COLO668 (cell line): ENCODE measurements at regions not wholly inside any gene's neighbourhood (a gene's known extent, or its start where the extent isn't known, plus 50 kb on each side); places are given as distances from the start of the nearest gene placed in this dataset.

Experiments used
- DNase-seq: peaks from one replicate; lab custom pipeline; 2025; ENCODE audit not compliant: unreplicated experiment; lab: John Stamatoyannopoulos, UW

GRCh38 chr2:172153156-172153555 lies 50.5 kb upstream of the DLX2 start:
- DNase-seq: no peak

DNA sequence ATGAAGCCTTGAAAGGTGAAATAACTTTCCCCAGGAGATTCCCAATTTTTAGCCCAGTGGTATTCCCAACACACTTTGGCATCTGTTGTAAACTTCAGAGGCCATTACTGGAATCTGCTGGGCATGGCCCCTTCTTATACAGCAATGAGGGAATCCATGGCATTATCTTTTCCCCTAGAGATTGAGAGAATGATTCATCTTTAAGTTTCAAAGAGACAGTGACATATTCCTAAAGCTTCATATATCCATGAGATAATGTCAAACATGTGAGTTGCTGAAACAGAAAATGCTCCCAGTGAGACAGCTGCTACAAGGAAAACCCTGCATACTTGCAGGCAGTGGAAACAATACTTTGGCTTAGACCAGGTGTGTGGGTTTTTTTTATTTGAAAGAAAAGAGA lies 51.1 kb upstream of the DLX2 start:
- no peak for DNase-seq

DNA sequence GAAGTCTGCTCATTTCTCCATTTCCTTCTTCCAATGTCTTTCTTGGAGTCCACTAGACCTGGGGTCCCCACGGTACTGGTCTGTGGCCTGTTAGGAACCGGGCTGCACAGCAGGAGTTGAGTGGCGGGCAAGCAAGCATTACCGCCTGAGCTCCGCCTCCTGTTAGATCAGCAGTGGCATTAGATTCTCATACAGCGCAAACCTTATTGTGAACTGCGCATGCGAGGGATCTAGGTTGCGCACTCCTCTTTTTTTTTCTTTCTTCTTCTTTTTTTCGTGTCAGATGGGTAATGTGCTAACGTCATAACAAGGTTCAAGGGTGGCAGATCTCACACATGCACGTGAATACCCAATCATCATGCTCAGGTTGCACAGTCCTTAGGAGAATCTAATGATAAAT lies 53.1 kb upstream of the DLX2 start:
- no peak for DNase-seq

DNA sequence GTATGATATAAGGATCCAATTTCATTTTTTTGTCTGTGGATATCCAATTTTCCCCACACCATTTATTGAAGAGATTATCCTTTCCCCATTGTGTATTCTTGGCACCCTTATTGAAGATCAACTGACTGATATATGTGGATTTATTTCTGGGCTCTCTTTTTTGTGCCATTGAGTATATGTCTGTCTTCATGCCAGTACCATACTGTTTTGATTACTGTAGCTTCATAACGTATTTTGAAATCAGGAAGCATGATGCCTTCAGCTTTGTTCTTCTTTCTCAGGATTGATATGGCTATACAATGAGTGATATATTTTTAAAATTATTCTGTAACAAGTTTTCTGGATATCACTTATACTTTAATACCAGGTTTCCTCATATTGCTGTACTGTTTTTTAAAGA lies 58.1 kb upstream of the DLX2 start:
- no peak for DNase-seq

DNA sequence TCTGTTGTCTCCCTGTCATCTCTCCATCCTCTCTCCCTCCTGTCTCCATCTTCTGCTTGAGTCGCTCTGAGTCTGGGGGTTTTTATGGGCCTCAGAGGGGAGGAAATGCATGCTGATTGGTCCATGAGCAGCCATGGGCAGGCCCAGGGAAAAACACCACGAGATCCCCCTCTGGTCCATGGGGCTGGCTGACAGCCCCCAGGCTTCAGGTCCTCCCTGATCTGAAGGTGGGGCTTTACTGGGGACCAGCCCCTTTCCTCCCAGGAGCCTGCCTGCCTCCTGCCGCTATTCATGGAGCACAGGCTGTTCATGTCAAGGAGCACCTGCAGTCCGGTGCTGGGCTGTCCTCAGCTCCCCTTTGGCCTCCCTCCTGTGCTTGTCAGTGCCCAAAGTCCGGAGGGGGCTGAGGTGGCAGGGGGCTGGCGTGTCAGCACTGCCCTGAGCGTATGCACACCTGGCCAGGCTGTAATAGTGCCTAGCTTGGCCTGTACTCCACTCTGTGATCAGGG lies 59.6 kb upstream of the DLX2 start:
- DNase-seq: no peak

DNA sequence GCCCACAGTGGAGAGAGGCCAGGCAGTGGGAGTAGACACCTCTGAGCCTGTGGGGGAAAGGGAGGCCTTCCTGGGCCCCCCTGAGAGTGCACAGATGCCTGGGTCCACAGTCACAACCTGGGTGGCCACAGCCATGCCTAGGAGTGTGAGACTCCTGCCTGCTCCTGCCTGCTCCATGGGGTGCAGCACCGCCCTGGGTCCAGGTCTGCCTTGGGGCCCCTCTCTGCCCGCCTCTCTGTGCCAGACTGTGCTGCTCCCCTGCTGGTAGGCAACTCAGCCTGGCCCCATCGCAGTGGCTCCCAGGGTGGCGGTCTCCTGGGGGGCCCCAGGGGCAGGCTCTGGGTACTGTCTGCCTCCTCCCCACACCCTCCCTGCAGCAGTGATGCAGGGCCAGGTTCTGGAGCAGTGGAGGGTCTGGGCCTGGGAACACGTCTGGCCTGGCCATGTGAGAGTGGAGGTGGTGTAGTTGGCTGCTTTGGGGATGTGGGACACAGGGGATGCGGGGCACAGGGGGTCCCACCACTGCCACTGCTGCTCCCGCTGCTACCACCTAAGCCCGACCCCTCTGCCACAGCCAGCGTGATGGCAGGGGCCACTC lies 60.1 kb upstream of the DLX2 start:
- no peak for DNase-seq

DNA sequence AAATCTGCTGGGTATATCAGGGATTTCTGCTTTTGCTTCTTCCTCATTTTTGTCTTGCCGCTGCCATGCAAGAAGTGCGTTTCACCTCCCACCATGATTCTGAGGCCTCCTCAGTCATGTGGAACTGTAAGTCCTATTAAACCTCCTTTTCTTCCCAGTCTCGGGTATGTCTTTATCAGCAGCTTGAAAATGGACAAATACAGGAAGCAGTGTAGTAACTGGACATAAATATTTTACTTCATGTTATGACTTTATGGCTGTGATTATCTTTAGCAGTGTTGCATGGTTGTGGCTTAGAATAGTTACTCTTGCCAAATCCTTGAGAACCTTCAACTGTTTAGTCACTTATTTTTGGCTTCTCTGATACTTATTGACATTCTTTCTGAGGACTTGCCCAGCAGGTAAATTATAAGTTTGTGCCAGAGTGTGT lies 66.2 kb upstream of the DLX2 start:
- DNase-seq: no peak

DNA sequence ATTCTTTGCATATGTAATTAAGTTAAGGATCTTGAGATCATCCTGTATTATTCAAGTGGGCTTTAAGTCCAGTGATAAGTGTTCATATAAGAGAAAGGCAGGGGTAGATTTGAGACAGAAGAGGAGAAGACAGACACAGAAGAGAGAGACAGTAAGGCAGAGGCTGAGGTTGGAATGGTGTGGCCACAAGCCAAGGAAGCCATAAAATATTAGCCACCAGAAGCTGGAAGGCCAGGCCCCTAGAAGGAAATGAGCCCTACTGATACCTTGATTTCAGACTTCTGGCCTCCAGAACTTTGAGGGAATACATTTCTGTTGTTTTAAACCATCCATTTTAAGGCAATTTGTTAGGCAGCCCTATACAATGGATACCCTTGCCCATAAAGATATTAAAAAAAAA lies 66.9 kb upstream of the DLX2 start:
- no peak for DNase-seq

DNA sequence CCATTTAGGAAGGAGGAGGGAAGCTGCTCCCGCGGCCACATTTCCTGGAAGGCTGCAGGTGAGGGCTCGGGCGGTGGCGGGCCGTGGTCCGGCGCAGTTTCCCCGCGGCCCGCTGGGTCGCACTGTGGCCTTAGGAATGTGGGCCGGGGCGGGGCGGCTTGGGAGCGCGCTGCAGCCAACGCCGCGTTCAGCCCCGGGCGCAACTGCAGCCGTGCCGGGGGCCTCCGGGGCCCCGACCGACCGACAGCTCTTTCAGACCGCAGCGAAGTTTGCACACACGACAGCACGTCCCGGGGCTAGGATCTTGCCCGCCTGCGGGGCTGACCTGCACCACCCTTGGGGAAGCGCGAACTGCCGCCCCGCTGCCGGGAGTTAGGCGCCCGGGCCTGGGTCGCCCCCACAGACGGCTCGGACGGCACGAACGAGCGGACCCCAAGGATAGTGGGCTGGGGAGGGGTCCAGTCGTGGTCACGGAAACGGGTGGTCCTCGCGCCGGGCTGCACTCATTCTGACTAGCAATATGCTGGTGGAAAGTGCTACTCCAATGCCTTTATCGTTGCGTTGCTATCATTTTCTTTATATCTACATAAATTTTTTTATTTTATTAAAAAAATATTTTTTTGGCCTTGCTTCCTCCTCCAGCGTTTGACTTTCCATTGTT lies 69.9 kb upstream of the DLX2 start:
- DNase-seq: peak; percentile 87

DNA sequence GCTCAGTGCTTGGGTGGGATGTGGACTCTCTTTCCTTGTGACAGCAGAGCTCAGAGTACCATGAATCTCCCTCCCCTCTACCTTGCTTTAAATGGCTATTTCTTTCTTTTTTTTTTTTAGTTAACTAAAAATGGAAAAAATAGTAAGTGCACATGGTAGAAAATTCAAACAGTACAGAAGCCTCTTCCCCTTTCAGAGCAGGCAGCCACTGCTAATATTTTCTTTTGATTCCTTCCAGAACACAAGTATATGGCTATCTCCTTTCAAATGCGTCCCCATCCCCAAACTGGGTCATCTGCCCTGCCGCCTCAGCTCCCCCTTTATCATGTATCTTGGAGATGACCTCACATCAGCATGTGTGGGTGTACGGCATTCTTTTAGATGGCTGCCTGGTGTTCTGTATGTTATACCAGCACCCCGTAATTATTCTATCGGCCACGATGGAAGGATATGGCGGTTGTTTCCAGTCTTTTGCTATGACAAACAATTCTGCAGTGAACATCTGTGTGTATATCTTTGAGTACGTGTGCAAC lies 70.5 kb upstream of the DLX2 start:
- DNase-seq: no peak

DNA sequence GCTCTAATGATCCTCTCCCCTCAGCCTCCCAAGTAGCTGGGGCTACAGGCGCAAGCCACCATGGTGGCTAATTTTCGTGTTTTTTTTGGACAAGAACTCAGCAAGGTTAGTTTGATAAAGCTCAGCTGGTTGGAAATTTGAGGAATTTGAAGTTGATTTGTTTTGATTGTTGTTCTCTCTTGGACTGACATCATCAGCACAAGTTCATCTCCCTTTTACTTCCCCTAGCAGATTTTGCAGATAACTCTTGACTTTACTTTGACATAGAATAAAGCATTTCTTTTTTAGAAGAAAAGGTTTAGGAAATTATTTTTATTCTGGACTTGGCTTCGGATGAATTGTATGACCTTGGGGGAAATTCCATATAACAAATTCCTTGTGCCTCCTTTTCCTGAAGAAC lies 74.9 kb upstream of the DLX2 start:
- no peak for DNase-seq

- DNase-seq: no peak
Measured at GRCh38 chr2:172177996-172178395, 75.3 kb upstream of the DLX2 start.

DNA sequence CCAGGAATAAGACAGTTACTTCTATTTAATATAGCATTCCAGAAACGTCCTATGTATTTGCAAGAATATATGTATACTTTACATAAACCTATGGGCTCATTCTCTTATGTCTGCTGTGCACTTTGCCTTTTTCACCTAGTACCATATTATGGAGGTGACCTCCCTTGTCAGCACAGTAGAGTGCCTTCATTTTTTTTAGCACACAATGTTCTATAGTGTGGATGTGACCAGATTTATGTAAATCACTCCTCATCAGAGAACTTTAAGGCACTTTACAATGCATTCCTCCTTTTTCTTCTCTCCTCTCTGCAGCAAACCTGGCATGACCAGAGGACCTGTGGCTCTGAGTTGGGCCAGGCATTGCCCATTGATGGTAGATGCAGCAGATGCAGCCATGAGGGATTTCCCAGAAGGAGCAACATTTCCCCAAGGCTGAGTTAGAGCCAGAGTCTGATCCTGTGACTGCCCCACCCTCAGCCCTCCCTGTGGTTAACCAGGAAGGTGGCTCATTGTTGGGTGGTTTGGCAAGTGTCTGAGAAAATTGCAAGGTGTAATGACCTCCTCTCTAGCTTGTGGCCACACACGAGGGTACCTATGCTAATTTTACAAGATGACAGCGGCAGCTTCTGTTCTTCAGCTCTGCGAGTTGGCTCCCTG lies 76.5 kb upstream of the DLX2 start:
- no peak for DNase-seq

- no peak for DNase-seq
Measured at GRCh38 chr2:172181840-172182239, 79.1 kb upstream of the DLX2 start.

- no peak for DNase-seq
Measured at GRCh38 chr2:172182624-172183023, 79.9 kb upstream of the DLX2 start.

- no peak for DNase-seq
Measured at GRCh38 chr2:172193331-172194089, 90.8 kb upstream of the DLX2 start.

GRCh38 chr2:172195836-172196376 lies 93.2 kb upstream of the DLX2 start:
- DNase-seq: no peak

DNA sequence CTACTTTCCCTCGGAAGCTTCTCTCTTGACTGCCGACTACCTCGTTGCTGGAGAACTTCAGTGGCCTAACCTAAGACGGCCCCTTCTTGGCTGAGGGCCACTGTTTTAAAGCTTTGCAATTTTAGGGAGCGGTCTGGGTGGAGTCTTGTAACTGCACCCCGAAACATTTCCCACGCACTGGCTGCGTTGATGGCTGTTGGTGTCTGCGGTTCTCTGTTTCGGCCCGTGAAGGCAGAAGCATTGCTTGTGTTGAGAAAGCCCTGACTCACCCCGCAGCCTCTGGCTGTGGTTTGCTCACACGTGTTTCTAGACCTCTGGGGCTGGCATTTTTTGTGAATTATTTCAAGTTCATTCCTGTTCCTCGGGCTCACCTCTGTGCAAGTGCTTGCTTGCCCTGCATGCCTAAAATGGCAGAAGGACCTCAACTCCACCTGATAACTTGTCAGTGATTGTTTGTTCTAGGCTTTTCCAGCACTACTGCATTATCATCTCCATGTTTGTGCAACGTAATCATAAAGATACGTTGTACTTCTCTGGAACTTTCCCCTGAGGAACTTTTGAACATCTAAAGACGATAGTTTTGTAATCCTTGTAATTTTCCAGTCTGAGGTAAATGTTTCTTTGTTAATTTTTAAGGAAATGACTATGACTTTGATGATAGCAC lies 94.2 kb upstream of the DLX2 start:
- no peak for DNase-seq

DNA sequence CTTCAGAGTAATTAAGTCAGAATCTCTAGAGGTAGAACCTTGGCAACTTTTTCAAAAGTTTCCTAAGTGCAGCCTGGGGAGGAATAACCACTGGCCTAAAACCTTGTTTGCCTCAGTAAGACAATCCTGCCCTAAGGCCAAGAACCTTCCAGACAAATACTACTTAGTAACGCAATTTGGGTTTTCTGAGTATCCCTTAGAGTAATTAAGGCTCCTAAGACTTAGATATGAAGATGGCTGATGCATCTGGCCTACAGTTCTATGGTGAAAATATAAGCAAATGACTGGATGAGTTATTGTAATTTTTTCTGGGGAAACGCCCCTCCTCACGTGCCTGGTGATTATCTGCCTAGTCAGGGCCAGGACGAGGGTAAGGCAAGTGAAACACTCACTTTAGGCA lies 95.7 kb upstream of the DLX2 start:
- DNase-seq: no peak

GRCh38 chr2:172198908-172199307 lies 96.2 kb upstream of the DLX2 start:
- DNase-seq: no peak
